HuH-7.5 (cell line): ENCODE measurements at regions not wholly inside any gene's neighbourhood (a gene's known extent, or its start where the extent isn't known, plus 50 kb on each side); places are given as distances from the start of the nearest gene placed in this dataset.

Experiments used
- DNase-seq: peaks from one replicate; pipeline ENCODE4 v3.0.0; 2011; ENCODE audit warnings: low spot score

GRCh38 chr18:25724997-25725396 lies 365.4 kb downstream of the SS18 start:
- DNase-seq: no peak

- DNase-seq: no peak
These were observed 366.3 kb downstream of the SS18 start for GRCh38 chr18:25724121-25724520.

- DNase-seq: no peak
These were observed 361.1 kb upstream of the ZNF521 start for GRCh38 chr18:25713103-25713502.

- no peak for DNase-seq
These were observed 359.0 kb upstream of the ZNF521 start for GRCh38 chr18:25710981-25711380.

GRCh38 chr18:25705650-25706049 lies 353.7 kb upstream of the ZNF521 start:
- DNase-seq: no peak

- DNase-seq: no peak
These were observed 352.5 kb upstream of the ZNF521 start for GRCh38 chr18:25704494-25704893.

- DNase-seq: no peak
These were observed 352.1 kb upstream of the ZNF521 start for GRCh38 chr18:25704071-25704470.

- DNase-seq: no peak
These were observed 349.9 kb upstream of the ZNF521 start for GRCh38 chr18:25701821-25702220.

- no peak for DNase-seq
These were observed 335.1 kb upstream of the ZNF521 start for GRCh38 chr18:25686960-25687500.

- no peak for DNase-seq
These were observed 333.1 kb upstream of the ZNF521 start for GRCh38 chr18:25685088-25685487.

- DNase-seq: no peak
These were observed 327.5 kb upstream of the ZNF521 start for GRCh38 chr18:25679491-25679890.

- no peak for DNase-seq
These were observed 326.3 kb upstream of the ZNF521 start for GRCh38 chr18:25678221-25678620.

GRCh38 chr18:25675123-25675850 lies 323.3 kb upstream of the ZNF521 start:
- DNase-seq: no peak

- DNase-seq: no peak
These were observed 322.2 kb upstream of the ZNF521 start for GRCh38 chr18:25674183-25674582.

GRCh38 chr18:25672490-25672889 lies 320.5 kb upstream of the ZNF521 start:
- DNase-seq: no peak

GRCh38 chr18:25669741-25670140 lies 317.8 kb upstream of the ZNF521 start:
- DNase-seq: no peak

GRCh38 chr18:25662272-25662671 lies 310.3 kb upstream of the ZNF521 start:
- DNase-seq: no peak

- no peak for DNase-seq
These were observed 309.9 kb upstream of the ZNF521 start for GRCh38 chr18:25661831-25662230.

- DNase-seq: no peak
These were observed 307.6 kb upstream of the ZNF521 start for GRCh38 chr18:25659541-25659940.

GRCh38 chr18:25658476-25658875 lies 306.5 kb upstream of the ZNF521 start:
- DNase-seq: no peak

- DNase-seq: no peak
These were observed 299.6 kb upstream of the ZNF521 start for GRCh38 chr18:25651553-25651952.

- DNase-seq: no peak
These were observed 298.4 kb upstream of the ZNF521 start for GRCh38 chr18:25650201-25650941.

- no peak for DNase-seq
These were observed 296.8 kb upstream of the ZNF521 start for GRCh38 chr18:25648716-25649260.
